NCI-H2171 (cell line): ENCODE measurements at regions not wholly inside any gene's neighbourhood (a gene's known extent, or its start where the extent isn't known, plus 50 kb on each side); places are given as distances from the start of the nearest gene placed in this dataset.
"Not testable (repeated sequence)": the region's sequence is repeated elsewhere in the genome, so short reads cannot be mapped to it uniquely, and the experiment has no call there.

ENCODE experiments used
- DNase-seq: peaks from one replicate; lab custom pipeline; 2025; lab: John Stamatoyannopoulos, UW

DNA sequence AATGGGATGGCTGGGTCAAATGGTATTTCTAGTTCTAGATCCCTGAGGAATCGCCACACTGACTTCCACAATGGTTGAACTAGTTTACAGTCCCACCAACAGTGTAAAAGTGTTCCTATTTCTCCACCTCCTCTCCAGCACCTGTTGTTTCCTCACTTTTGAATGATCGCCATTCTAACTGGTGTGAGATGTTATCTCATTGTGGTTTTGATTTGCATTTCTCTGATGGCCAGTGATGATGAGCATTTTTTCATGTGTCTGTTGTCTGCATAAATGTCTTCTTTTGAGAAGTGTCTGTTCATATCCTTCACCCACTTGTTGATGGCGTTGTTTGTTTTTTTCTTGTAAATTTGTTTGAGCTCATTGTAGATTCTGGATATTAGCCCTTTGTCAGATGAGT lies 272.9 kb upstream of the GRAMD2B start:
- DNase-seq: not testable (repeated sequence)

DNA sequence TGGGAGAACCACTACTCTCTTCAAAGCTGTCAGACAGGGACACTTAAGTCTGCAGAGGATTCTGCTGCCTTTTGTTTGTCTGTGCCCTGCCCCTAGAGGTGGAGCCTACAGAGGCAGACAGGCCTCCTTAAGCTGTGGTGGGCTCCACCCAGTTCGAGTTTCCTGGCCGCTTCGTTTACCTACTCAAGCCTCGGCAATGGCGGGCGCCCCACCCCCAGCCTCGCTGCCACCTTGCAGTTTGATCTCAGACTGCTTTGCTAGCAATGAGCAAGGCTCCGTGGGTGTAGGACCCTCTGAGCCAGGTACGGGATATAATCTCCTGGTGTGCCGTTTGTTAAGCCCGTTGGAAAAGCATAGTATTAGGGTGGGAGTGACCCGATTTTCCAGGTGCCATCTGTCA lies 267.9 kb upstream of the GRAMD2B start:
- DNase-seq: not testable (repeated sequence)

DNA sequence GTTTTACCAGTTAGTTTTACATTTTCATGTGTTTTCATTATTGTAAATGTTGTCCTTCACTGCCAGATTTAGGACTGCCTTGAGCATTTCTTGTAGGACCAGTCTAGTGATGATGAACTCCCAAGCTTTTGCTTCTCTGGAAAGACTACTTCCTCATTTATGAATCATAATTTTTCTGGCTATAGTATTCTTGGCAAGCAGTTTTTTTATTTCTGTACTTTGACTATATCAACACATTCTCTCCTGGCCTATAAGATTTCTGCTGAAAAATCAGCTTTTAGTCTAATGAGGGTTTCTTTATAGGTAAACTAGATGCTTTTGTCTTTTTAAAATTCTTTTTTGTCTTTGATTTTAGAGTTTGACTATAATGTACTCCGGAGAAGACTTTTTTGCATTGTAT lies 256.8 kb upstream of the GRAMD2B start:
- no peak for DNase-seq

DNA sequence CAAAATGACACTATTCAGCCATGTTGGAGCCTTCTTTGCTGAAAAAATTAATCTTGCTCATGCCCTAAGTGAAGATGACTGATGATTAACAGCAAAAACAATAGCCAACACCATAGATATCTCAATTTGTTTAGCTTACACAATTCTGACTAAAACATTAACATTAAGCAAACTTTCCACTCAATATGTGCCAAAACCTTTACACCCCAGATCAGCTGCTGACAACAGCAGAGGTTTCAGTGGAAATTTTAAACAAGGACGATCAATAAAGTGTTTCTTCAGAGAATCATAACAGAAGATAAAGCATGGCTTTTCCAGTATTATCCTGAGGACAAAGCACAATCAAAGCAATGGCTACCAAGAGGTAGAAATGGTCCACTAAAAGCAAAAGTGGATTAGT lies 254.4 kb upstream of the GRAMD2B start:
- no peak for DNase-seq

- no peak for DNase-seq
Observed at GRCh38 chr5:126171916-126172315, 251.3 kb upstream of the GRAMD2B start.

GRCh38 chr5:126172812-126173211 lies 250.4 kb upstream of the GRAMD2B start:
- DNase-seq: no peak

- no peak for DNase-seq
Observed at GRCh38 chr5:126178521-126178920, 244.7 kb upstream of the GRAMD2B start.

GRCh38 chr5:126182971-126183695 lies 240.1 kb upstream of the GRAMD2B start:
- no peak for DNase-seq

DNA sequence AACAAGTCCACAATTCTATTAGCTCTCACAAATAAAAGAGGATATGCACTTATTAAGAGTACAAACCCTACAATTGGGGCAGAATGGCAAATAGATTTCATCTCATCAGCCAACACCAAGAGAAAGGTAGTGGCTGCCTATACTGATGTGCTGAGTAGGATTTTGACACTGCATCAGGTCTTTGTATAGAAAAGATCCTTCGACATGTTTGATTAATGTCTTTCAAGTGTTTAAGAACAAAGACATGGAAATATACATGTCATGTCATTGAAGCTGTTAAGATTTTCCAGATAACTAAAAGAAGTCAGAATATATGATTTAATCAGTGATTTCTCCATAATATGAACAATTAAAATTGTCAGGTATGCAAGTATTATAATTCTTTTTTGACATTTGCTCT lies 238.7 kb upstream of the GRAMD2B start:
- no peak for DNase-seq

- no peak for DNase-seq
Observed at GRCh38 chr5:126186210-126186609, 237.0 kb upstream of the GRAMD2B start.

GRCh38 chr5:126188804-126189203 lies 234.4 kb upstream of the GRAMD2B start:
- no peak for DNase-seq

DNA sequence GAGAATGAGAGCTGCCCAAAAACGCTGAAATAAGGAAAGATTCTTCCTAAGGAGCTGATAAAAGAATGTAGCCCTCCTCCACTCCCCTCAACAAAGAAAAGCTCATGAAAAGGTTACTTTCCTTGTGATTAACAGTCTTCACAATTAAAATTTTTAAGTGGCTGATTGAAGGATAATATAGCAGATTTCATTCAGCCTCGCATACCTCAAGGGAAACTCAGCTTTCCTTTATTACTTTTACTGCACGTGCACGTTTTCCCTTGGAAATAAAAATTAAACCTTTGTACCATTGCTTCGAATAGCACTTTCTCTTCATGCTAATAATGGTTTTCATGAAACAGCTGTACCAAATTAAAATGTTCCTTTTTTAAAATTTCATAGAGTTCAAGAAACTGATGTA lies 234.0 kb upstream of the GRAMD2B start:
- DNase-seq: no peak

- no peak for DNase-seq
Observed at GRCh38 chr5:126189862-126190261, 233.3 kb upstream of the GRAMD2B start.

GRCh38 chr5:126192226-126192625 lies 231.0 kb upstream of the GRAMD2B start:
- DNase-seq: no peak

GRCh38 chr5:126195410-126196100 lies 227.7 kb upstream of the GRAMD2B start:
- DNase-seq: no peak

GRCh38 chr5:126198531-126198930 lies 224.7 kb upstream of the GRAMD2B start:
- DNase-seq: no peak

DNA sequence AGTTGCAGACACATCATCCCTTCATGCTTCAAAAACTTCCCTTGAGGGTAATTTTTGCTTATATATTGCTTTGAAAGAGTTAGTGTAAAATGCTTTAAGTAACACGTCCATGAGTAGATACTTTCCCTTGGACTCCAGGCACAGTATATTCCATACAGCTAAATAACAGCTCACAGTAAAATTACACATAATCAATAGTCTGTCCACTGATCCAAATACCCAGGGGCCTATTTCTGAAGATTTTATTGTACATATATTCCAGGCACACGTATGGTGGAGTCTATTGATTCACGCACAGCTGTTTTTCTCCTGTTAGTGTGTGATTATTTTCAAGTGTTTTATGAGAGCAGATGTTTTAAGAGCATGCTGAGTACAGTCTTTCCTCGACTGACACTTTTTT lies 223.7 kb upstream of the GRAMD2B start:
- DNase-seq: no peak

GRCh38 chr5:126208691-126209090 lies 214.5 kb upstream of the GRAMD2B start:
- no peak for DNase-seq

DNA sequence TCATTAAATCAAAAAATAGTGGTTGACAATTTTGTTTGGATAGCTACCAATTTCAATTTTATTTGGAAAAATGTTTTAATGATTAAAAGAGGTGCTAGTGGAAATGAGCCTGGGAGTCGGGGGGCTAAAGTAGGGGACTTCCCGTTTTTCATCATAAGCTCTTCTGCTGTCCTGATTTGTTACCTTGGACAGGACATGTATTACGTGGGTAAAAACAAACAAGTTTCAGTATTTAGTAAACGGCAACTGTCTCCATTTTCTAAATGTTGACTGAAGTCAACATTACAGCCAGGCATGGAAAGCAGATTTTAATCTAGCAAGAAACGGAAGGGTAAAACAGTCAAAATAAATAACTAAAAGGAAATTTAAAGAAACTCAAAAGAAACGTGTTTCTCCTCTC lies 212.3 kb upstream of the GRAMD2B start:
- no peak for DNase-seq

- no peak for DNase-seq
Observed at GRCh38 chr5:126219616-126220015, 203.6 kb upstream of the GRAMD2B start.

DNA sequence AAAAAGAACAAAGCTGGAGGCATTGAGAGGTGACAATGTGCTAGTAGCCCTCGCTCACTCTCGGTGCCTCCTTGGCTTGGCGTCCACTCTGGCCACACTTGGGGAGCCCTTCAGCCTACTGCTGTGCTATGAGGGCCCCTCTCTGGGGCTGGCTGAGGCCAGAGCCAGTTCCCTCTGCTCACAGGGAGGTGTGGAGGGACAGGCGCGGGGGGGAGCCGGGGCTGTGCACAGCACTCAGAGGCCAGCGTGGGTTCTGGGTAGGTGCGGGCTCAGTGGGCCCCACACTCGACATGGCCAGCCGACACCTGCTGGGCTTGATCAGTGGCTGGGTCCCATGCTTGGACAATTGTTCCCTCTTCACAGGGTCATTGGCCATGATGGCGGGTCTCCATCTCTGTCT lies 202.5 kb upstream of the GRAMD2B start:
- DNase-seq: no peak

GRCh38 chr5:126228934-126229333 lies 194.3 kb upstream of the GRAMD2B start:
- DNase-seq: no peak

GRCh38 chr5:126233256-126233655 lies 190.0 kb upstream of the GRAMD2B start:
- DNase-seq: no peak
